Retinal pigment epithelial cell (primary cell): ENCODE measurements at regions not wholly inside any gene's neighbourhood (a gene's known extent, or its start where the extent isn't known, plus 50 kb on each side); places are given as distances from the start of the nearest gene placed in this dataset.

ENCODE experiments used
- DNase-seq: peaks from one replicate; pipeline ENCODE4 v3.0.0-alpha.2; 2010; ENCODE audit warnings: low read depth
- H3K4me3 ChIP-seq: 2 replicates; pipeline ENCODE4 v1.5.1; 2011; ENCODE audit warnings: mild to moderate bottlenecking, low read length, control low read depth, moderate library complexity
- CTCF ChIP-seq: conservative IDR thresholded peaks from 2 replicates; pipeline ENCODE4 v1.5.1; 2011; ENCODE audit warnings: low read depth, low read length, control low read depth, inconsistent platforms

- TF ChIP-seq CTCF = no peak
- H3K4me3 ChIP-seq = no peak overlapping the region
- DNase-seq = peak; percentile 73
Measured at GRCh38 chr2:164039270-164039669, 303.5 kb upstream of the FIGN start.

GRCh38 chr2:164032995-164033394 is 297.2 kb upstream of the FIGN start:
- DNase-seq = no peak
- no peak overlapping the region for H3K4me3 ChIP-seq
- no peak for TF ChIP-seq CTCF

GRCh38 chr2:164030623-164031022 is 294.8 kb upstream of the FIGN start:
- TF ChIP-seq CTCF = no peak
- H3K4me3 ChIP-seq = no peak overlapping the region
- no peak for DNase-seq

GRCh38 chr2:164028814-164029534 is 293.2 kb upstream of the FIGN start:
- DNase-seq = peak; percentile 63
- no peak for TF ChIP-seq CTCF
- H3K4me3 ChIP-seq = no peak overlapping the region

- TF ChIP-seq CTCF = no peak
- no peak overlapping the region for H3K4me3 ChIP-seq
- DNase-seq = no peak
Measured at GRCh38 chr2:164024396-164024795, 288.6 kb upstream of the FIGN start.

GRCh38 chr2:164023896-164024295 is 288.1 kb upstream of the FIGN start:
- TF ChIP-seq CTCF = no peak
- DNase-seq = no peak
- H3K4me3 ChIP-seq = no peak overlapping the region

GRCh38 chr2:164015328-164016123 is 279.7 kb upstream of the FIGN start:
- H3K4me3 ChIP-seq = no peak overlapping the region
- no peak for DNase-seq
- no peak for TF ChIP-seq CTCF
